ENCODE measurements at regions not wholly inside any gene's neighbourhood (a gene's known extent, or its start where the extent isn't known, plus 50 kb on each side); places are given as distances from the start of the nearest gene placed in this dataset.

- no peak for TF ChIP-seq YY1 (IDR thresholded peaks at IDR 0.05; ENCODE audit: insufficient read depth, insufficient read length)
- no peak for TF ChIP-seq ZNF274 (IDR thresholded peaks at IDR 0.05; ENCODE audit: low read depth, low read length)
- no peak for TF ChIP-seq SUZ12 (IDR thresholded peaks at IDR 0.05; ENCODE audit: extremely low read depth, insufficient read depth, insufficient read length)
Observed at GRCh38 chr3:127104586-127104985, 88.3 kb upstream of the PRR23E start.

Data from NT2/D1 (cell line).